HG03575 (cell line): ENCODE measurements at regions not wholly inside any gene's neighbourhood (a gene's known extent, or its start where the extent isn't known, plus 50 kb on each side); places are given as distances from the start of the nearest gene placed in this dataset.

ENCODE experiments used
- ATAC-seq: cut with Tn5 transposase; IDR thresholded peaks from one replicate; pipeline ENCODE4 v1.9.1; 2021; ENCODE audit not compliant: unreplicated experiment, insufficient number of reproducible peaks, low FRiP score; ENCODE audit errors: extremely low read depth

- ATAC-seq: no peak
These were observed 671.3 kb upstream of the ARGLU1 start for GRCh38 chr13:107239213-107239612.

- no peak for ATAC-seq
These were observed 670.5 kb upstream of the ARGLU1 start for GRCh38 chr13:107238262-107238981.

GRCh38 chr13:107234319-107235073 lies 666.6 kb upstream of the ARGLU1 start:
- ATAC-seq: no peak

- no peak for ATAC-seq
These were observed 665.6 kb upstream of the ARGLU1 start for GRCh38 chr13:107233541-107233940.

- ATAC-seq: no peak
These were observed 664.0 kb upstream of the ARGLU1 start for GRCh38 chr13:107231944-107232343.

GRCh38 chr13:107223867-107224266 lies 655.9 kb upstream of the ARGLU1 start:
- no peak for ATAC-seq

GRCh38 chr13:107222597-107222996 lies 654.7 kb upstream of the ARGLU1 start:
- no peak for ATAC-seq

- ATAC-seq: no peak
These were observed 652.3 kb upstream of the ARGLU1 start for GRCh38 chr13:107220245-107220644.

GRCh38 chr13:107217251-107217650 lies 649.3 kb upstream of the ARGLU1 start:
- ATAC-seq: no peak

- ATAC-seq: no peak
These were observed 648.3 kb upstream of the ARGLU1 start for GRCh38 chr13:107216046-107216755.

GRCh38 chr13:107211073-107211472 lies 643.1 kb upstream of the ARGLU1 start:
- peak; percentile 82 for ATAC-seq

GRCh38 chr13:107210723-107211030 lies 642.7 kb upstream of the ARGLU1 start:
- ATAC-seq: no peak

- no peak for ATAC-seq
These were observed 642.1 kb upstream of the ARGLU1 start for GRCh38 chr13:107209824-107210722.

- no peak for ATAC-seq
These were observed 641.0 kb upstream of the ARGLU1 start for GRCh38 chr13:107208889-107209288.

- peak; percentile 91 for ATAC-seq
These were observed 637.6 kb upstream of the ARGLU1 start for GRCh38 chr13:107205318-107206104.

- ATAC-seq: no peak
These were observed 635.4 kb upstream of the ARGLU1 start for GRCh38 chr13:107203146-107203847.

- no peak for ATAC-seq
These were observed 634.6 kb upstream of the ARGLU1 start for GRCh38 chr13:107202371-107203023.
